ENCODE measurements at regions not wholly inside any gene's neighbourhood (a gene's known extent, or its start where the extent isn't known, plus 50 kb on each side); places are given as distances from the start of the nearest gene placed in this dataset.
"Not testable (repeated sequence)": the region's sequence is repeated elsewhere in the genome, so short reads cannot be mapped to it uniquely, and the experiment has no call there.

- Histone ChIP-seq H3K4me3 (no peak overlapping the region), H3K27ac (no peak overlapping the region), H3K36me3 (no peaks in the 10 kb centered on the region), H3K27me3 (peaks cover 0 to 30% of the 10 kb centered on the region in 2 donors), H3K4me1 (no peaks in the 10 kb centered on the region), H3K9me3 (peaks cover 4 to 19% of the 10 kb centered on the region in 2 donors)
- TF ChIP-seq CTCF (IDR thresholded peaks at IDR 0.05) (no peak), POLR2AphosphoS5 (IDR thresholded peaks at IDR 0.05) (no peak), POLR2A (IDR thresholded peaks at IDR 0.05) (no peak)
- intact Hi-C loops (cut with DNase I; ENCODE audit: low total_unique reads), result no loop called here
- DNase-seq (ENCODE audit: low spot score in 2 of 2), result no peak
These were observed 85.9 kb upstream of the SIM2 start for GRCh38 chr21:36613059-36613458.

- H3K27me3 ChIP-seq, result peaks cover 0 to 30% of the 10 kb centered on the region in 2 donors
- no peaks in the 10 kb centered on the region for H3K36me3 ChIP-seq
- TF ChIP-seq CTCF (IDR thresholded peaks at IDR 0.05) (no peak), POLR2A (IDR thresholded peaks at IDR 0.05) (no peak), POLR2AphosphoS5 (IDR thresholded peaks at IDR 0.05) (no peak)
- no peak for DNase-seq (ENCODE audit: low spot score in 2 of 2)
- intact Hi-C loops (cut with DNase I; ENCODE audit: low total_unique reads), result no loop called here
- no peaks in the 10 kb centered on the region for H3K4me1 ChIP-seq
- H3K27ac ChIP-seq, result no peak overlapping the region
- peaks cover 4 to 19% of the 10 kb centered on the region in 2 donors for H3K9me3 ChIP-seq
- no peak overlapping the region for H3K4me3 ChIP-seq
These were observed 85.4 kb upstream of the SIM2 start for GRCh38 chr21:36613554-36613953.

- Histone ChIP-seq H3K4me1 (no peaks in the 10 kb centered on the region), H3K9me3 (peaks cover 4 to 7% of the 10 kb centered on the region in 2 donors), H3K27me3 (peaks cover 0 to 30% of the 10 kb centered on the region in 2 donors), H3K4me3 (no peak overlapping the region), H3K27ac (no peak overlapping the region), H3K36me3 (no peaks in the 10 kb centered on the region)
- DNase-seq (ENCODE audit: low spot score in 2 of 2), result no peak
- TF ChIP-seq CTCF (IDR thresholded peaks at IDR 0.05), result no peak
- no peak for TF ChIP-seq POLR2AphosphoS5 (IDR thresholded peaks at IDR 0.05)
- TF ChIP-seq POLR2A (IDR thresholded peaks at IDR 0.05), result no peak
- intact Hi-C loops (cut with DNase I; ENCODE audit: low total_unique reads), result no loop called here
These were observed 83.5 kb upstream of the SIM2 start for GRCh38 chr21:36615274-36615964.

GRCh38 chr21:36616773-36617172 is 82.1 kb upstream of the SIM2 start:
- intact Hi-C loops (cut with DNase I; ENCODE audit: low total_unique reads); H3K9me3 ChIP-seq; H3K4me1 ChIP-seq; H3K36me3 ChIP-seq; H3K4me3 ChIP-seq; DNase-seq (ENCODE audit: low spot score in 2 of 2); H3K27ac ChIP-seq: not testable (repeated sequence)
- peaks cover 0 to 30% of the 10 kb centered on the region in 2 donors for H3K27me3 ChIP-seq

GRCh38 chr21:36621794-36622193 is 77.1 kb upstream of the SIM2 start:
- H3K4me3 ChIP-seq; H3K9me3 ChIP-seq; H3K27me3 ChIP-seq; H3K36me3 ChIP-seq; H3K4me1 ChIP-seq; H3K27ac ChIP-seq; DNase-seq (ENCODE audit: low spot score in 2 of 2); intact Hi-C loops (cut with DNase I; ENCODE audit: low total_unique reads): not testable (repeated sequence)

- intact Hi-C loops (cut with DNase I; ENCODE audit: low total_unique reads), result no loop called here
- no peak for DNase-seq (ENCODE audit: low spot score in 2 of 2)
These were observed 74.8 kb upstream of the SIM2 start for GRCh38 chr21:36624105-36624504.

More at GRCh38 chr21:36624105-36624504, 74.8 kb upstream of the SIM2 start:
- Histone ChIP-seq H3K4me3 (no peak overlapping the region), H3K27me3 (peaks cover 0 to 19% of the 10 kb centered on the region in 2 donors), H3K36me3 (no peaks in the 10 kb centered on the region), H3K27ac (no peak overlapping the region), H3K9me3 (no peaks in the 10 kb centered on the region), H3K4me1 (no peaks in the 10 kb centered on the region)
- TF ChIP-seq POLR2AphosphoS5 (IDR thresholded peaks at IDR 0.05) (no peak), CTCF (IDR thresholded peaks at IDR 0.05) (no peak), POLR2A (IDR thresholded peaks at IDR 0.05) (no peak)
